PC-9 (cell line): ENCODE measurements at regions not wholly inside any gene's neighbourhood (a gene's known extent, or its start where the extent isn't known, plus 50 kb on each side); places are given as distances from the start of the nearest gene placed in this dataset.

Experiments
- BruUV-seq: library from RNA; stranded (reverse); fragments of 400-500 nt; replicated peaks from 2 replicates; lab custom pipeline; 2021; lab: Mats Ljungman, UMichigan
- CTCF ChIA-PET: fragments of 300-600 bp; sonication (Branson Sonifier 250); formaldehyde crosslinking; loops from one replicate; lab custom pipeline; 2022; ENCODE audit warnings: antibody characterized with exemption; lab: Charles Lee
- POLR2A ChIA-PET: fragments of 300-600 bp; sonication (Branson Sonifier 250); formaldehyde crosslinking; loops from one replicate; lab custom pipeline; 2022; ENCODE audit warnings: antibody characterized with exemption; ENCODE audit not compliant: unreplicated experiment; lab: Charles Lee
- DNase-seq, 2 experiments: peaks; one replicate each; pipeline versions ENCODE4 v3.0.0 to v3.0.0-alpha.2; 2015 to 2022; ENCODE audit warnings: mixed read lengths in 1 of 2
- H2AFZ ChIP-seq: fragments of 200-600 bp; sonication (generic); 2 replicates; pipeline ENCODE4 v1.8.1; 2017; ENCODE audit warnings: antibody characterized with exemption
- H3F3A ChIP-seq: fragments of 200-600 bp; sonication (generic); 2 replicates; pipeline ENCODE4 v1.8.1; 2017; ENCODE audit warnings: antibody characterized with exemption, mild to moderate bottlenecking, low read depth; ENCODE audit not compliant: insufficient read depth
- H3K27ac ChIP-seq: fragments of 200-600 bp; sonication (generic); 2 replicates; pipeline ENCODE4 v1.6.1; 2016; ENCODE audit warnings: mixed run types
- H3K27me3 ChIP-seq: fragments of 200-600 bp; sonication (generic); 2 replicates; pipeline ENCODE4 v1.6.1; 2016; ENCODE audit warnings: low read depth, mixed run types; ENCODE audit not compliant: insufficient read depth
- H3K36me3 ChIP-seq: fragments of 200-600 bp; sonication (generic); 2 replicates; pipeline ENCODE4 v1.6.1; 2016; ENCODE audit warnings: low read depth, mixed run types
- H3K4me1 ChIP-seq: fragments of 200-600 bp; sonication (generic); replicated peaks from 2 replicates; pipeline ENCODE4 v1.6.1; 2016; ENCODE audit warnings: mixed run types; ENCODE audit not compliant: insufficient read depth
- H3K4me2 ChIP-seq: fragments of 200-600 bp; sonication (generic); 2 replicates; pipeline ENCODE4 v1.6.1; 2017; ENCODE audit warnings: mixed run types
- H3K4me3 ChIP-seq: fragments of 200-600 bp; sonication (generic); 2 replicates; pipeline ENCODE4 v1.6.1; 2016; ENCODE audit warnings: mixed run types
- H3K79me2 ChIP-seq: fragments of 200-600 bp; sonication (generic); 2 replicates; pipeline ENCODE4 v1.6.1; 2017; ENCODE audit warnings: low read depth, mixed run types
- H3K9me2 ChIP-seq: fragments of 200-600 bp; sonication (generic); 2 replicates; pipeline ENCODE4 v1.8.1; 2017; ENCODE audit warnings: mild to moderate bottlenecking; ENCODE audit not compliant: insufficient read depth
- H3K9me3 ChIP-seq: fragments of 200-600 bp; sonication (generic); 2 replicates; pipeline ENCODE4 v1.8.1; 2016; ENCODE audit warnings: low read depth; ENCODE audit not compliant: insufficient read depth
- H4K20me1 ChIP-seq: fragments of 200-600 bp; sonication (generic); 2 replicates; pipeline ENCODE4 v1.8.1; 2017; ENCODE audit not compliant: insufficient read depth
- EZH2 ChIP-seq: fragments of 200-600 bp; sonication (generic); IDR thresholded peaks from 2 replicates; pipeline ENCODE4 v1.8.0; 2017; ENCODE audit warnings: antibody characterized with exemption, low read depth
- intact Hi-C: fragments of 100-400 bp; cut with micrococcal nuclease; formaldehyde crosslinking; loops from one replicate; pipeline ENCODE4 v1.10.0; 2022; ENCODE audit not compliant: unreplicated experiment
- TF ChIP-seq, protein P1 (sequence below): fragments of 200-600 bp; sonication (generic); conservative IDR thresholded peaks from 2 replicates; pipeline ENCODE4 v1.6.1; 2017; ENCODE audit warnings: mixed run types, antibody characterized with exemption, mild to moderate bottlenecking, moderate library complexity

DNA sequence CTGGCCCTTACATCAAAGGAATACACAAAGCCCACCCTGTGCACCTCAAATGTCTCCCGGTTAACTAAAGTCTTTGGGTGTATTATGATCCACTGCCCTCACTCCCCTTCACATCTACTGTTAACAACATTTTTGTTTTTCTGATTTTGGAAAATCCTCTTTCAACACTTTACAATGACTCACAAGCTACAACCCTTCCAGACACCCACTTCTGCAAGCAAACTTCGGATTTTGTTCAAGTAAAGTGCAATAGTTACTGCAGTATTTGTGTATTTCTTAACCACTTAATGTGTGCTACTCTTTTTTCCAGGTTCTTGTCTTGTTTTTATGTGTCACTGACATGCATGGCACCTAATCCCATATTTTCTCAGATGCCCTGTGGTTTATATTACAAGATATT is 101.1 kb downstream of the EDNRB start:
- CTCF ChIA-PET: no interaction called here
- DNase-seq: no peak

DNA sequence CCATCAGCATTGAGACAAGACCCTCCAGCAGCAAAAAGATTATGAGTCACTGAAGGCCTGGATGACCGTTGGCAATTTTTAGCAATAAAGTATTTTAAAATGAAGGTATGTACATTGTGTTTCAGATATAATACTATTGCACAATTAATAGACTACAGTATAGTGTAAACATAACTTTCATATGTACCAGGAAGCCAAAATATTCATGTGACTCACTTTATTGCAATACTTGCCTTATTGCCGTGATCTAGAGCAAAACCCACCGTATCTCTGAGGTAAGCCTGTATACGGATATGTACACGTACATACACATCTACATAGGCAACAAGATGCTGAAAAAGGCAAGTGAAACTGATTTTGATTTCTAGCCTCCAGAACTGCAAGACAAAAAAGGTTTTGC is 103.3 kb downstream of the EDNRB start:
- BruUV-seq: no TSS peak

More for the DNA sequence above, 101.1 kb downstream of the EDNRB start:
- Histone ChIP-seq H3K27me3 (no peaks in the 10 kb centered on the region), H2AFZ (no peak overlapping the region), H4K20me1 (no peaks in the 10 kb centered on the region), H3K9me3 (no peaks in the 10 kb centered on the region), H3F3A (no peaks in the 10 kb centered on the region), H3K4me1 (no peaks in the 10 kb centered on the region), H3K27ac (no peak overlapping the region), H3K4me2 (no peak overlapping the region), H3K79me2 (no peaks in the 10 kb centered on the region), H3K9me2 (no peaks in the 10 kb centered on the region), H3K36me3 (no peaks in the 10 kb centered on the region), H3K4me3 (no peak overlapping the region)
- POLR2A ChIA-PET: no interaction called here
- intact Hi-C loops: no loop called here
- no peak for TF ChIP-seq EZH2
- TF ChIP-seq, protein P1, sequence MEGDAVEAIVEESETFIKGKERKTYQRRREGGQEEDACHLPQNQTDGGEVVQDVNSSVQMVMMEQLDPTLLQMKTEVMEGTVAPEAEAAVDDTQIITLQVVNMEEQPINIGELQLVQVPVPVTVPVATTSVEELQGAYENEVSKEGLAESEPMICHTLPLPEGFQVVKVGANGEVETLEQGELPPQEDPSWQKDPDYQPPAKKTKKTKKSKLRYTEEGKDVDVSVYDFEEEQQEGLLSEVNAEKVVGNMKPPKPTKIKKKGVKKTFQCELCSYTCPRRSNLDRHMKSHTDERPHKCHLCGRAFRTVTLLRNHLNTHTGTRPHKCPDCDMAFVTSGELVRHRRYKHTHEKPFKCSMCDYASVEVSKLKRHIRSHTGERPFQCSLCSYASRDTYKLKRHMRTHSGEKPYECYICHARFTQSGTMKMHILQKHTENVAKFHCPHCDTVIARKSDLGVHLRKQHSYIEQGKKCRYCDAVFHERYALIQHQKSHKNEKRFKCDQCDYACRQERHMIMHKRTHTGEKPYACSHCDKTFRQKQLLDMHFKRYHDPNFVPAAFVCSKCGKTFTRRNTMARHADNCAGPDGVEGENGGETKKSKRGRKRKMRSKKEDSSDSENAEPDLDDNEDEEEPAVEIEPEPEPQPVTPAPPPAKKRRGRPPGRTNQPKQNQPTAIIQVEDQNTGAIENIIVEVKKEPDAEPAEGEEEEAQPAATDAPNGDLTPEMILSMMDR: no peak
- no TSS peak for BruUV-seq

More for the DNA sequence above, 103.3 kb downstream of the EDNRB start:
- H3K9me2 ChIP-seq: no peaks in the 10 kb centered on the region
- TF ChIP-seq EZH2: no peak
- TF ChIP-seq, protein P1: no peak
- no peaks in the 10 kb centered on the region for H3K9me3 ChIP-seq
- H2AFZ ChIP-seq: no peak overlapping the region
- no peaks in the 10 kb centered on the region for H4K20me1 ChIP-seq
- intact Hi-C loops: no loop called here
- H3K27me3 ChIP-seq: no peaks in the 10 kb centered on the region
- CTCF ChIA-PET: no interaction called here
- H3K4me1 ChIP-seq: 0 out of 2 replicates have a peak, but pooled peaks cover 5% of the 10 kb centered on the region
- H3K4me2 ChIP-seq: no peak overlapping the region
- no peaks in the 10 kb centered on the region for H3K79me2 ChIP-seq
- no peak for DNase-seq
- no peak overlapping the region for H3K27ac ChIP-seq
- H3F3A ChIP-seq: no peaks in the 10 kb centered on the region
- POLR2A ChIA-PET: no interaction called here
- no peak overlapping the region for H3K4me3 ChIP-seq
- H3K36me3 ChIP-seq: no peaks in the 10 kb centered on the region
